HG03457 (cell line): ENCODE measurements at regions not wholly inside any gene's neighbourhood (a gene's known extent, or its start where the extent isn't known, plus 50 kb on each side); places are given as distances from the start of the nearest gene placed in this dataset.

Source experiments
- ATAC-seq: cut with Tn5 transposase; IDR thresholded peaks from one replicate; pipeline ENCODE4 v1.9.1; 2021; ENCODE audit warnings: moderate number of reproducible peaks; ENCODE audit not compliant: unreplicated experiment

DNA sequence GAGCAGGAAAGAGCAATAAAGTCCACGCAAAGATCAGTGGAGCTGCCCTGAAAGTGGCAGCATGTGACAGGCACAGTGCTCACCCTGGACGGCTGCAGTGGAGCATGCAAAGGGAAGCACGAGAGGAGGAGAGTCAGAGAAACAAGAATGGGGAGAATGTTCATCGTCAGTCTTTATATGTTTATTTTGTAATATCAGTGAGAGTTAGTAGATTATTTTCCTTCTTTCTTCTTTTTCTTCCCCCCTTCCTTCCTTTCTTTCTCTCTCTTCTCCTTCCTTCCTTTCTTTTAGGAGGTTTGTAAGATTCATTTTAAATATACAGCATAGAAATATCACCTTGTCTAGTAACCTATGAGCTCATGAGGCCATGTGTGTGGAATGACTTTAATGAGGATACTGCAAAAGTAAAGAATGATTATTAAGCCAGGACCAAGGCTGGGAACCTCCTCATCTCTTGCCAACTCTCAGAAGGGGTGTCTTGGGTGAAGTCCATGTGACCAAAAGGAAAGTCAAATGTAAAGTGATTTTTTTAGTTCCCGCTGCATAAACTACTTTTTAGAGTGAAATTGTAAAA is 321.1 kb downstream of the AASDHPPT start:
- ATAC-seq = no peak

GRCh38 chr11:106399076-106399511 is 321.6 kb downstream of the AASDHPPT start:
- ATAC-seq = no peak

DNA sequence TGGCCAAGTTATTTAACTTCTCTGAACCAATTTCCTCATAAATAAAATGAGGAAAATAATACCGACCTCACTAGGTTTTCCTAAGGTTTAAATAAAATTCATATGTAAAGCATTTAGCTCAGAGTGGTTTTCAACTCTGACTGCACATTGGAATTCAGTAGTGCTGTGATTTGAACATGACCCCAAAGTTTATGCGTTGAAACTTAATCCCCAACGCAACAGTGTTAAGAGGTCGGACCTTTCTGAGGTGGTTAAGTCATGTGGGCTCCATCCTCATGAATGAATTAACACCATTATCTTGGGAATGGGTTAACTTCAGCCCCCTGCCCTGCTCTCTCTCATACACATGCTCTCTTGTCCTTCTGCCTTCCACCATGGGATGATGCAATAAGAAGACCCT is 322.2 kb downstream of the AASDHPPT start:
- no peak for ATAC-seq

DNA sequence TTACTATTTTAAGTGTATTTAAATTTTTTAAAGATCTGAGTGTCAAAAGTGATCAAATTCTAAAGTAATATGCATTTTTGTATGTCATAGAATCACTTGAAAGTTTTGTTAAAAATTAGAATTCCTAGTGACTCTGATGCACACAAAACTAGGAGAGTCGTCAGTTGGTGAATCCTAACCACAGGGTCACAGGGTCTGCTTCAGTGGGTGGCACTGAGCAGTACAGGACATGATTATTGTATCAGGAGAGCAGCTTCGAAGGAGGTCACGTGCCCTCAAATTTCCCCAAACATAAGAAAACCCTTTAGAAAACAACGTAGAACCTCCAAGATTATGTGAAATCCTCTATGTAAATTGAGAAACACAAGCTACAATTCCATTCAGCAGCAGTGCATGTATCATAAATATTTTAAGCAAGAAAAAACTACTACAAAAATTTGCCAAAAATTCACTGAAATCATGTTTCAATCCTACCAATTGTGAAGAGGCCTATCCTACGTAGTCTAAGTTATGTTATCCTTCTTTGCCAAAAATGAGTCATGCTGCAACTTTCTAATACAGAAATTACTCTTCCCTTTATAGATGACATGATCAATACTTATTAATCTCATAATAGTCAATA is 323.6 kb downstream of the AASDHPPT start:
- no peak for ATAC-seq

- no peak for ATAC-seq
Measured at GRCh38 chr11:106403751-106404150, 326.3 kb downstream of the AASDHPPT start.

GRCh38 chr11:106409222-106409621 is 331.8 kb downstream of the AASDHPPT start:
- ATAC-seq = no peak

GRCh38 chr11:106409671-106410070 is 332.2 kb downstream of the AASDHPPT start:
- ATAC-seq = no peak

- ATAC-seq = no peak
Measured at GRCh38 chr11:106410902-106411301, 333.4 kb downstream of the AASDHPPT start.

- no peak for ATAC-seq
Measured at GRCh38 chr11:106413222-106413621, 335.8 kb downstream of the AASDHPPT start.

GRCh38 chr11:106415510-106415909 is 338.0 kb downstream of the AASDHPPT start:
- ATAC-seq = no peak

DNA sequence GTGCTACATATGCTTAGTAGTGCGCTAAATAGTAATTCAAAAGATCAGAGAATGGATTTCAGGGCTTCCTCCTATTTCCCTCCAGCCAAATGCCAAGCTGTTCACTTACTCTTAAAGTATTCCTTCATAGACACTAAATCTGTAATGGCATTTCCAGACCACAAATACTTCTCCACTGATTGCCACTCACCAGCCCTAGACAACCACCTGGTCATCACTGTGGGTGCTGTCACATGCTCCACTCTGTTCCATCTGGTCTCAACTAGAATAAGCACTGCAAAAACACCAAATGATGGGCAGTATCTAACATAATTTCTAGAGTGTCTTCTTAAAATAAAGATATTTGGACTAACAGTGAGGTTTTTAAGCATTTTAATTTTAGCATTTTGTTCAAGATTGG is 341.3 kb downstream of the AASDHPPT start:
- ATAC-seq = no peak

- no peak for ATAC-seq
Measured at GRCh38 chr11:106420048-106420665, 342.7 kb downstream of the AASDHPPT start.

DNA sequence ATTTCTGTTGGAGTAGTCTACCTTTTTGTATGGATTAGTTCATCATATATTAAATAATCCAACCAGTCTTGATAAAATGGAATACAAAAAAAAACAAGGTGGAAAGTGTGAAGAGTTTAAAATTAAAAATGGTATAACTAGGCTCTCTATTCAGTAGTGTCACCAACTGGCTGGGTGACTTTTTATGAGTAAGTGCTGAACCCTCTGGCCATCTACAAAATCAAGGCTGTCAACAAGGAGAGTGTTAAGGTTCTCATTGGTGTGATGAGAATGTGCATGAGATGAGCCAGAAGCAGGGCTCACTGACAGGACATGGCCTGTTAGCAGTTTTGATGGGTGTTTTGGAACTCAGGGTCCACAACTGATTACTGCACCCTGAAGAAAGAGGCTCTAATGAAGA is 343.2 kb downstream of the AASDHPPT start:
- no peak for ATAC-seq

- ATAC-seq = no peak
Measured at GRCh38 chr11:106421676-106422292, 344.3 kb downstream of the AASDHPPT start.

DNA sequence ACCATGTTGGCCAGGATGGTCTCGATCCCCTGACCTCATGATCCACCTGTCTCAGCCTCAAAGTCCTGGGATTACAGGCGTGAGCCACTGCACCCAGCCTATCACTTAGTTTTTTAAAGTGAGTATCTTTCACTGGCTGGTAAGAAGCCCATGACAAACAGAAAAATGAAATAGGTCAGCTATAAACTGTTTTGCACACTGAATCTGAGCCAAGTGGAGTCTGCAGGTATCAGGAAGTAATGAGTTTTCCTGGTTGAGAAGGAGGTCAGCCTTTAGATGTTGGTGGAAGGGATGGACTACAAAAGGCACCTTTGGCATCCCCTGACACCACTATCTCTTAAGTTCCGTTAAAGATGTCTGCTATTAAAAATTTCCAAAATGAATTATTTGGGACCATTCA is 345.1 kb downstream of the AASDHPPT start:
- no peak for ATAC-seq

GRCh38 chr11:106424111-106424510 is 346.6 kb downstream of the AASDHPPT start:
- no peak for ATAC-seq

DNA sequence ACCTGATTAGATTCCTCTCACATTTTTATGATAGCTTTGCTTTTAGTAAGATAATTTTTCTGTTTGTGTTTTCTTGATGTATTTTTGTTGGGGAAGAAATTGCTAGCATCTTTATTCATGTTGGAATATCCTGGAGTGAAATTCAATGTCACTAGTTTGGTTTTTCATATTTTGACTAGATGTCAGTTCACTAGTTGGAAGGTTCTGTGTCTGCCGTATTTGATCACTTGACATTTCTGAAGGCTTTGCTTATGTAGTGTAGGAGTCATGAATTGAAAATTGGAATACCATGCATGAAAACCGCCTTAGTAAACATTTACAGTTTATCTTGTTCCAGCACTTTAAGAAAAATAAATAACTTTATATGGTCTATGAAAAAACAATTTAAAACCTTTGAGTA is 348.4 kb downstream of the AASDHPPT start:
- no peak for ATAC-seq

DNA sequence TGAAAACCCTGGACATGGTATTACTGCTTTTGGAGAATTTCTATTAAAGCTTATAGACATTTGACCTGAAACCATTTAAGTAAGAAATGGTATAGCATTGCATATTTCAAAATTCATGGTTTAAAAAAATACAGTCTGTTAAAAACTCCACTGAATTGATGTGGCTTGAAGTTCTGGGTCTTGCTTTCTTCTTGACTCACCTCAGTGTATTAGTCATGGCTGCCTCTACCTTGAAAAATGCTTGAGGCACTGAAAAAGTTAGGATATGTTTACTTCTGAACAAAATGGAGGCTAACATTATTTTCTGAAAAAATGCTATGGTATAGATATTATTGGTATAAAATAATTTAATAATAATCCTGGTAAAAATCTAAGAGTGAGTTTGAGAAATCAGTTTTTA is 349.2 kb downstream of the AASDHPPT start:
- no peak for ATAC-seq

DNA sequence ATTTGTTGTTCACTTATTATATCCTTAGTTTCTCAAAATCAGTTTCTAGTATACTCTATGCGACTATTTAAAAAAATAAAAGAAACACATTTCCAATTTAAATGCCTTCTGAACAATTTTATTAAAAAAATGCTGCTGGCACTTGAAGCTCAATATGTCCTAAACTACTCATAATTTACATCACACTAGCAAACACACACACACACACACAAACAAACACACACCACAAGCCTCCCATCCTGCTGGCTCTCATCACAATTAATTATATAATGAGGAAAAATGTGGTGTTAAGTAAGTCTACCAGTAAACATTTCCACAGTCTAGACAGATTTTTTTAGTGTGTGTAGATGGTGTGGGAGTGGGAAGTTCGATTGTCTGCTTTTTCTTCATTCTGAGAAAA is 350.3 kb downstream of the AASDHPPT start:
- ATAC-seq = no peak

DNA sequence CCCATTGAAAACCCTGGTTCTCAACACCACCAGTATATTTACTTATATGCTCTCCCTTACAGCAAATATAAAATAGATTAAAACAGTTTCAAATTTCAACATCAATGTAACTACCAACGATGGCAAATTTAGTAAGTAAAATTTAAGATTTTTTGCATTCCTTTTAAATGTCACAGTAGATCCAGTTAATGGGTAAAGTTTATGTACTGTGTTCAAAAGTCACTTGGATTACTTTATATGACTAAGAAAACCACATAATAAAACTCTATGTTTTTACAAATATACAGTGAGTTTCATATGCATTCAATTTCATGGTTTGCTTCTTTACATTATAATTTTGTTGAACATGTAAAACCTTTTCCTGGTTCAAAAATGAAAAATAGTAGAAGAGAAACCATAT is 364.6 kb downstream of the AASDHPPT start:
- ATAC-seq = no peak

DNA sequence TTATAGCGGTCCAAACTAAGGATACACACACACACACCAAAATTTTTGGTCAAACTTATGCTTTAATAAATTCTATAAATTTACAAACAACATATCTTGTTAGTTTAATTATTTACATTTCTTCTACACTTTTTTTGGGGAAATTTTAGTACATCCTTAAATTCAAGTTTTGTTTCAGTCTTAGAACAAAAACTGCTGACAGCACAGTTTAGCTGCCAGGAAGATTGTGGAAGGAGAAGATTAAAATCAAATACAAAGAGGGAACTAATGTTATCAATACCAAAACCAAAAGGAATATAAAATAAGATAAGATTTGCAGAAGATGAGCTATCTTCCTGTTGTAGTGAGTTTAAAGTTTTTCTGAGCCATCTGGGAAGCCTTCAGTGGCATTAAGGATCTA is 368.8 kb downstream of the AASDHPPT start:
- ATAC-seq = no peak

GRCh38 chr11:106446955-106447354 is 369.5 kb downstream of the AASDHPPT start:
- ATAC-seq = no peak
